HEK293T (cell line): ENCODE measurements at regions not wholly inside any gene's neighbourhood (a gene's known extent, or its start where the extent isn't known, plus 50 kb on each side); places are given as distances from the start of the nearest gene placed in this dataset.

Source experiments
- BHLHE40 ChIP-seq: fragments of 450-650 bp; IDR thresholded peaks from 2 replicates; pipeline ENCODE4 v1.6.1; 2016; ENCODE audit warnings: mild to moderate bottlenecking, moderate library complexity, borderline replicate concordance
- ELF4 ChIP-seq: fragments of 450-650 bp; IDR thresholded peaks from 2 replicates; pipeline ENCODE4 v1.6.1; 2017; ENCODE audit warnings: antibody characterized with exemption
- FOXM1 ChIP-seq: fragments of 450-650 bp; IDR thresholded peaks from 2 replicates; pipeline ENCODE4 v1.6.1; 2017; ENCODE audit warnings: mild to moderate bottlenecking, borderline replicate concordance
- L3MBTL2 ChIP-seq: fragments of 450-650 bp; conservative IDR thresholded peaks from 2 replicates; pipeline ENCODE4 v1.6.1; 2016; ENCODE audit warnings: mild to moderate bottlenecking
- NFRKB ChIP-seq: fragments of 450-650 bp; IDR thresholded peaks from 2 replicates; pipeline ENCODE4 v1.6.1; 2016; ENCODE audit warnings: mild to moderate bottlenecking, moderate library complexity
- SP1 ChIP-seq: fragments of 450-650 bp; IDR thresholded peaks from 2 replicates; pipeline ENCODE4 v1.6.1; 2017
- TARDBP ChIP-seq: fragments of 450-650 bp; IDR thresholded peaks from 2 replicates; pipeline ENCODE4 v1.6.1; 2016

GRCh38 chr13:47256618-47257017, 359.8 kb upstream of the HTR2A start:
- TF ChIP-seq NFRKB (no peak), BHLHE40 (no peak), L3MBTL2 (no peak), FOXM1 (no peak), TARDBP (no peak), SP1 (no peak), ELF4 (no peak)
